ENCODE measurements at regions not wholly inside any gene's neighbourhood (a gene's known extent, or its start where the extent isn't known, plus 50 kb on each side); places are given as distances from the start of the nearest gene placed in this dataset.

- TF ChIP-seq POLR2A (IDR thresholded peaks at IDR 0.05) (no peak), CTCF (IDR thresholded peaks at IDR 0.05) (no peak), POLR2AphosphoS5 (IDR thresholded peaks at IDR 0.05) (no peak)
Observed at GRCh38 chr12:83700838-83701237, 1014.1 kb downstream of the TMTC2 start.
